ENCODE measurements at regions not wholly inside any gene's neighbourhood (a gene's known extent, or its start where the extent isn't known, plus 50 kb on each side); places are given as distances from the start of the nearest gene placed in this dataset.

DNA sequence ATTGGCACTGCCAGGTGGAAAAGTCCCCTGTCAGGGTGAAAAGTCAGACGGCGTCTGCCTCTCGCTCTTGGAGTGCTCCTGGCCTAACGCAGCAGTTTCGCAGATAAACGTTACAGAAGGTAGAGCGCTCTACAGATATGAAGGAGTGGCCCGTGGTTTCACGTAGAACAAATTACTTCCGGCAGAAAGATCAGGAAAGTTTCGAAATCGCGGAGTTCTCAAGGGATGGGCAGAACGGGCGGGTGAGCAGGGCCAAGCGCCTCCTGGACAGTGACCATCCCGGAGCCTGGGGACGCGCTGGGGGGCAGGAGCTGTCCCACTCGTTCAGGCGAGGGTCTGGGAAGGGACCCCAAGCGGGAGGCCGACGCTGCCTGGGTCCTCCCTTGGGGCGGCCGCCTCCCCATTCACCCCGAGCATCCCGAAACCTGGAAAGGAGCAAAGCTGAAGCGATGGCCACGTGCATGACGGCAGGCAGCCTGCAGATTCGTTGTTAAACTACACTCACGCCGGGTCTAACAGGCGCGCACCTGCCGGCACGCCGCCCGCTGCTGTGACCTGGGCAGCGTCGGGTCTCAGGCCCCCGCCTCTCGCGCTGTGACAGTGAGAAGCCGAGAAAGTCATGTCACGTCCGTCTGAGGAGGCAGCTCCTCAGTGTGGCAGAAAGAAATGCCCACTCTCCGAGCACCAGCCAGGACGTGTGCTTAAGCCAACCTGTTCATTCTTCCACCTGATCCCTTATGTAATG is 122.9 kb upstream of the SALL3 start:
- Histone ChIP-seq H3K9me3 (peaks cover 0 to 5% (median 0%) of the 10 kb centered on the region in 4 donors), H3K27ac (no peak overlapping the region), H3K4me1 (peaks cover 0 to 6% (median 0%) of the 10 kb centered on the region in 4 donors), H3K27me3 (peaks cover 0 to 37% (median 4%) of the 10 kb centered on the region in 3 donors), H3K4me3 (no peak overlapping the region), H3K36me3 (no peaks in the 10 kb centered on the region)
- no peak for DNase-seq
- WGBS, 5 donors = 88 to 91% (median 90%) methylated on average over 49 to 50 of the region's 50 CpGs
- intact Hi-C loops (cut with DNase I; ENCODE audit: low total_unique reads) = no loop called here
- TF ChIP-seq CTCF (IDR thresholded peaks at IDR 0.05) = no peak
- TF ChIP-seq POLR2A (IDR thresholded peaks at IDR 0.05) = no peak
- TF ChIP-seq EP300 (IDR thresholded peaks at IDR 0.05) = no peak
- TF ChIP-seq POLR2AphosphoS5 (IDR thresholded peaks at IDR 0.05) = no peak

DNA sequence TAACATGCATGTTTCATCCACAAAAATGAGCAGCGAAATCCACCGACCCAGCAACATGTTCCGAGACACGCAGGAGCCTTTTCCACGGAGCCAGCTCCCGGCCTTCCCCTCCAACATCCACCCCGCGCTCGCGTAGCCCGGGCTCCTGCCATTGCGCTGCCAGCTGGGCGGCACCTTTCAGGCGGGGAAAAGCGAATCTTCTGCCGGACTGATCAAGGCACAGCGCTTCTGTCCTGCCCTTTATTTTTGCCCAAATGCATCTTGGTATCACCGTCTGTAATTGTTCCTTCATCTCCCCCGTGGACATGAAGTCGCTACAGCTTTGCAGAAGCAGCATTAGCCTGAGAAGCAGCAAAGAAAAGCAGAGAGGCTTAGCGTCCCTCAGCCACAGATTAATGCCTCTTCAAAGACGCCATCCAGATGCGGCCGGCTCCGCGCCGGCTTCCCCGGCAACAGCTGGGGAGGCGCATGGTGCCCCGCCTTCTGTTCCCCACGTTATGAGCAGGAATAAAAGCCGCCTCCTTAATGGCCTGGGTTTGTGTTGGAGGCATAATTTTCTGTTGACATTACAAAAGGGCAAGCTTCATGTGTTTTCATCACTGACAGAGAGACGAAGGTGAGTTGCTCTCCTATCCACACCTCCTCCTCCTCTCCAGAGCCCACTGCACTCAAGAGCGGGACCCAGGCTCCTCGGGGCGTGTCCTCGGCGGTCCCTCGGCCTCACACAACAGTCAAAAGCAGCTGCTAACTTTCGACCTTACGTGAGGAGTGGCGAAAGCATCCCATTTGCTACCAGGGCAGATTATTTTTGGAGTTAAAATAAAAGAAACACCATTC is 122.1 kb upstream of the SALL3 start:
- peaks cover 0 to 6% (median 0%) of the 10 kb centered on the region in 4 donors for H3K4me1 ChIP-seq
- H3K4me3 ChIP-seq = no peak overlapping the region
- intact Hi-C loops (cut with DNase I; ENCODE audit: low total_unique reads) = no loop called here
- 66 to 75% (median 72%) methylated on average over 42 of the region's 42 CpGs for WGBS, 5 donors
- H3K27me3 ChIP-seq = peaks cover 0 to 44% (median 4%) of the 10 kb centered on the region in 3 donors
- H3K27ac ChIP-seq = no peak overlapping the region
- no peaks in the 10 kb centered on the region for H3K36me3 ChIP-seq
- no peaks in the 10 kb centered on the region for H3K9me3 ChIP-seq
- DNase-seq = peak in 1 of 2 donors; percentile 28
- TF ChIP-seq POLR2AphosphoS5 (IDR thresholded peaks at IDR 0.05) = no peak
- no peak for TF ChIP-seq CTCF (IDR thresholded peaks at IDR 0.05)
- no peak for TF ChIP-seq POLR2A (IDR thresholded peaks at IDR 0.05)
- TF ChIP-seq EP300 (IDR thresholded peaks at IDR 0.05) = no peak

DNA sequence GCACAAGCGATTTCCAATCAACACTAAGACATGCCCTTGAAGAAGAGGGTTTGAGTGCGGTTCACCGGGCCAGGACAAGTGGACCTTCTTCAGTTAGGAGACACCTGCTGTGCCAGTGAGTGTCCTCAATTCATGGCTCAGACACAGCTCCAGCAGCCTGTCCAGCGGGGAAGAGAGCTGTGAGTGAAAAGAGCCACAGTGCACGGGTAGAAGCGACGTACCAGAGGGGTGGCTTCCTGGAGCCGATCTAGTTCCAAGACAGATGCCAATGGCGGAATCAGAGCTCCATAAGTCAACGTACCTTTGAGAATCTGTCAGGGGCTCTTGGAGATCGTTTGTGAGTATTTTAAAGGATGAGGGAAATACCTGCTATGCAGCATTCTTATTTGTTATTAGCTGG is 119.9 kb upstream of the SALL3 start:
- H3K27me3 ChIP-seq = peaks cover 0 to 54% (median 4%) of the 10 kb centered on the region in 3 donors
- DNase-seq = no peak
- 81 to 88% (median 86%) methylated on average over 11 of the region's 11 CpGs for WGBS, 5 donors
- intact Hi-C loops (cut with DNase I; ENCODE audit: low total_unique reads) = no loop called here
- no peak overlapping the region for H3K27ac ChIP-seq
- H3K4me1 ChIP-seq = peaks cover 0 to 6% (median 0%) of the 10 kb centered on the region in 4 donors
- H3K4me3 ChIP-seq = no peak overlapping the region
- TF ChIP-seq CTCF (IDR thresholded peaks at IDR 0.05) (no peak), POLR2AphosphoS5 (IDR thresholded peaks at IDR 0.05) (no peak), EP300 (IDR thresholded peaks at IDR 0.05) (no peak), POLR2A (IDR thresholded peaks at IDR 0.05) (no peak)
- no peaks in the 10 kb centered on the region for H3K9me3 ChIP-seq
- no peaks in the 10 kb centered on the region for H3K36me3 ChIP-seq

DNA sequence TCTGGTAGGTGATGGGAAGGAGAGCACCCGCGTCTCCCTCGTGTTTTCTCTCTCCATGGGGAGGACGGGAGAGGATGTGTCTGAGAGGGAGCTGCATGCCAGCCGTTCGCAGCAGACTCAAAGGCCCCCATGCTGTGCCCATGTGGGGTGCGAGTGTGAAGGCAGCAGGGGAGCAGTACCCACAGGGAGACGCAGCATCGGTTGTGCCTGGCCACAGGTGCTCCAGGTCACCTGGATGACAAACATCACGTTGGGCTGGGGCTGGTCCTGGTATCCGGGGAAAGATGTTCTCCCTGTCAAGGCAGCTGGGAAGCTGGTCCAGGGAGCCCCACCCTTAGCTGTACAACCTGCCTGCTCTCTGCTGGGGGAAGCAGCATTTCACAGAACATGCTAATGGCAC is 119.5 kb upstream of the SALL3 start:
- Histone ChIP-seq H3K27me3 (peaks cover 0 to 50% (median 4%) of the 10 kb centered on the region in 3 donors), H3K4me3 (no peak overlapping the region), H3K9me3 (no peaks in the 10 kb centered on the region), H3K36me3 (no peaks in the 10 kb centered on the region), H3K27ac (no peak overlapping the region), H3K4me1 (peaks cover 0 to 6% (median 0%) of the 10 kb centered on the region in 4 donors)
- intact Hi-C loops (cut with DNase I; ENCODE audit: low total_unique reads) = no loop called here
- TF ChIP-seq CTCF (IDR thresholded peaks at IDR 0.05) (no peak), EP300 (IDR thresholded peaks at IDR 0.05) (no peak), POLR2AphosphoS5 (IDR thresholded peaks at IDR 0.05) (no peak), POLR2A (IDR thresholded peaks at IDR 0.05) (no peak)
- DNase-seq = no peak
- 52 to 70% (median 60%) methylated on average over 10 to 11 of the region's 11 CpGs for WGBS, 5 donors
